Tibial nerve (tissue), 4 donors: ENCODE measurements at regions not wholly inside any gene's neighbourhood (a gene's known extent, or its start where the extent isn't known, plus 50 kb on each side); places are given as distances from the start of the nearest gene placed in this dataset.

Experiments
- DNase-seq, 2 donors: peaks; one replicate each; pipeline ENCODE4 v3.0.0-alpha.2; 2019; ENCODE audit warnings: low spot score in 2 of 2
- H3K27ac ChIP-seq, 4 donors: fragments of 200-600 bp; sonication (generic) in 3 of 4; one replicate each; pipeline ENCODE4 v1.5.1; 2017 to 2019; ENCODE audit warnings: mild to moderate bottlenecking in 1 of 4
- H3K27me3 ChIP-seq, 2 donors: fragments of 200-600 bp; sonication (generic) in 1 of 2; one replicate each; pipeline versions ENCODE4 v1.5.1 to v1.6.0; 2017 to 2019
- H3K36me3 ChIP-seq, 3 donors: fragments of 200-600 bp; sonication (generic); one replicate each; pipeline ENCODE4 v1.5.1; 2018 to 2019
- H3K4me1 ChIP-seq, 4 donors: fragments of 200-600 bp; sonication (generic) in 3 of 4; one replicate each; pipeline ENCODE4 v1.5.1; 2017 to 2019
- H3K4me3 ChIP-seq, 4 donors: fragments of 200-600 bp; sonication (generic) in 3 of 4; one replicate each; pipeline ENCODE4 v1.5.1; 2017 to 2019; ENCODE audit warnings: mild to moderate bottlenecking in 1 of 4, moderate library complexity in 1 of 4
- H3K9me3 ChIP-seq, 4 donors: fragments of 200-600 bp; sonication (generic) in 3 of 4; one replicate each; pipeline ENCODE4 v1.5.1; 2017 to 2019
- CTCF ChIP-seq, 5 experiments: fragments of 200-600 bp in 3 of 5; fragments of 450-650 bp in 2 of 5; sonication (generic) in 3 of 5; IDR thresholded peaks; one replicate each; pipeline ENCODE4 v1.5.1; 2016 to 2019; ENCODE audit warnings: antibody characterized with exemption in 5 of 5, mild to moderate bottlenecking in 3 of 5, moderate library complexity in 2 of 5
- EP300 ChIP-seq, 2 donors: sonication (generic); formaldehyde crosslinking; IDR thresholded peaks; one replicate each; pipeline ENCODE4 v1.6.1; 2017; ENCODE audit warnings: antibody characterized with exemption in 2 of 2, mild to moderate bottlenecking in 1 of 2
- POLR2A ChIP-seq, 2 donors: fragments of 450-650 bp; IDR thresholded peaks; one replicate each; pipeline ENCODE4 v1.6.1; 2017; ENCODE audit warnings: antibody characterized with exemption in 2 of 2, mild to moderate bottlenecking in 2 of 2, moderate library complexity in 2 of 2
- WGBS, 2 donors: methylation state at CpG; one replicate each; pipeline ENCODE4 v1.1.5; 2018; 5-methylcytosine and 5-hydroxymethylcytosine counted together

GRCh38 chr5:108557686-108558085, 175.8 kb upstream of the FBXL17 start:
- no peaks in the 10 kb centered on the region for H3K9me3 ChIP-seq
- TF ChIP-seq CTCF (IDR thresholded peaks at IDR 0.05): no peak
- TF ChIP-seq POLR2A (IDR thresholded peaks at IDR 0.05): no peak
- no peak for TF ChIP-seq EP300 (IDR thresholded peaks at IDR 0.05)
- 87 to 97% methylated on average over 2 of the region's 2 CpGs for WGBS, 2 donors

GRCh38 chr5:108556441-108557145, 174.7 kb upstream of the FBXL17 start:
- H3K9me3 ChIP-seq: no peaks in the 10 kb centered on the region
- 76 to 83% methylated on average over 5 of the region's 5 CpGs for WGBS, 2 donors
- H3K27me3 ChIP-seq: no peaks in the 10 kb centered on the region
- H3K4me3 ChIP-seq: no peak overlapping the region
- no peak for DNase-seq
- peaks cover 0 to 15% (median 1%) of the 10 kb centered on the region in 4 donors for H3K4me1 ChIP-seq
- H3K36me3 ChIP-seq: no peaks in the 10 kb centered on the region
- no peak overlapping the region for H3K27ac ChIP-seq
- TF ChIP-seq CTCF (IDR thresholded peaks at IDR 0.05): no peak
- TF ChIP-seq POLR2A (IDR thresholded peaks at IDR 0.05): no peak
- TF ChIP-seq EP300 (IDR thresholded peaks at IDR 0.05): no peak

More at GRCh38 chr5:108557686-108558085, 175.8 kb upstream of the FBXL17 start:
- no peak for DNase-seq
- H3K36me3 ChIP-seq: no peaks in the 10 kb centered on the region
- H3K27me3 ChIP-seq: no peaks in the 10 kb centered on the region
- H3K4me3 ChIP-seq: no peak overlapping the region
- H3K27ac ChIP-seq: no peak overlapping the region
- peaks cover 0 to 18% (median 1%) of the 10 kb centered on the region in 4 donors for H3K4me1 ChIP-seq

- peaks cover 0 to 13% (median 0%) of the 10 kb centered on the region in 4 donors for H3K4me1 ChIP-seq
- no peak for DNase-seq
- TF ChIP-seq POLR2A (IDR thresholded peaks at IDR 0.05) (no peak), CTCF (IDR thresholded peaks at IDR 0.05) (no peak), EP300 (IDR thresholded peaks at IDR 0.05) (no peak)
- no peak overlapping the region for H3K27ac ChIP-seq
- H3K4me3 ChIP-seq: no peak overlapping the region
- H3K9me3 ChIP-seq: no peaks in the 10 kb centered on the region
- 68 to 71% methylated on average over 10 of the region's 10 CpGs for WGBS, 2 donors
- no peaks in the 10 kb centered on the region for H3K27me3 ChIP-seq
- no peaks in the 10 kb centered on the region for H3K36me3 ChIP-seq
Observed at GRCh38 chr5:108548684-108549596, 167.0 kb upstream of the FBXL17 start.

GRCh38 chr5:108546939-108547338, 165.0 kb upstream of the FBXL17 start:
- peaks cover 0 to 13% (median 0%) of the 10 kb centered on the region in 4 donors for H3K4me1 ChIP-seq
- WGBS, 2 donors: 57 to 61% methylated on average over 6 of the region's 6 CpGs

More at GRCh38 chr5:108546939-108547338, 165.0 kb upstream of the FBXL17 start:
- H3K9me3 ChIP-seq: no peaks in the 10 kb centered on the region
- peak overlapping the region in 1 of 4 donors; percentile 68 for H3K27ac ChIP-seq
- no peak overlapping the region for H3K4me3 ChIP-seq
- DNase-seq: no peak
- no peak for TF ChIP-seq CTCF (IDR thresholded peaks at IDR 0.05)
- TF ChIP-seq EP300 (IDR thresholded peaks at IDR 0.05): no peak
- TF ChIP-seq POLR2A (IDR thresholded peaks at IDR 0.05): no peak
- H3K36me3 ChIP-seq: no peaks in the 10 kb centered on the region
- H3K27me3 ChIP-seq: no peaks in the 10 kb centered on the region
